ENCODE measurements at regions not wholly inside any gene's neighbourhood (a gene's known extent, or its start where the extent isn't known, plus 50 kb on each side); places are given as distances from the start of the nearest gene placed in this dataset.

- TF ChIP-seq, protein P1, sequence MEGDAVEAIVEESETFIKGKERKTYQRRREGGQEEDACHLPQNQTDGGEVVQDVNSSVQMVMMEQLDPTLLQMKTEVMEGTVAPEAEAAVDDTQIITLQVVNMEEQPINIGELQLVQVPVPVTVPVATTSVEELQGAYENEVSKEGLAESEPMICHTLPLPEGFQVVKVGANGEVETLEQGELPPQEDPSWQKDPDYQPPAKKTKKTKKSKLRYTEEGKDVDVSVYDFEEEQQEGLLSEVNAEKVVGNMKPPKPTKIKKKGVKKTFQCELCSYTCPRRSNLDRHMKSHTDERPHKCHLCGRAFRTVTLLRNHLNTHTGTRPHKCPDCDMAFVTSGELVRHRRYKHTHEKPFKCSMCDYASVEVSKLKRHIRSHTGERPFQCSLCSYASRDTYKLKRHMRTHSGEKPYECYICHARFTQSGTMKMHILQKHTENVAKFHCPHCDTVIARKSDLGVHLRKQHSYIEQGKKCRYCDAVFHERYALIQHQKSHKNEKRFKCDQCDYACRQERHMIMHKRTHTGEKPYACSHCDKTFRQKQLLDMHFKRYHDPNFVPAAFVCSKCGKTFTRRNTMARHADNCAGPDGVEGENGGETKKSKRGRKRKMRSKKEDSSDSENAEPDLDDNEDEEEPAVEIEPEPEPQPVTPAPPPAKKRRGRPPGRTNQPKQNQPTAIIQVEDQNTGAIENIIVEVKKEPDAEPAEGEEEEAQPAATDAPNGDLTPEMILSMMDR (IDR thresholded peaks at IDR 0.05; ENCODE audit: control extremely low read depth in 1 of 3, insufficient read depth in 1 of 3, low read depth in 1 of 3, low read length in 3 of 3), result no peak
- TF ChIP-seq RNF2 (IDR thresholded peaks at IDR 0.05; ENCODE audit: borderline replicate concordance, low read depth, low read length, missing control alignments, poor library complexity, severe bottlenecking), result no peak
- no peak for TF ChIP-seq HDAC6 (IDR thresholded peaks at IDR 0.05; ENCODE audit: low read depth, low read length)
These were observed 729.8 kb downstream of the FAM181B start (continued) for GRCh38 chr11:82003671-82004515.

All from H1 (cell line).